SK-N-SH (cell line): ENCODE measurements at regions not wholly inside any gene's neighbourhood (a gene's known extent, or its start where the extent isn't known, plus 50 kb on each side); places are given as distances from the start of the nearest gene placed in this dataset.

Experiments
- CTCF ChIA-PET: fragments of 300-600, 350-600 bp; formaldehyde crosslinking; extraction: SDS; loops from one replicate; lab custom pipeline; 2021; lab: Yijun Ruan, JAX
- POLR2A ChIA-PET: fragments of 350-600 bp; sonication (Branson Sonifier 250); formaldehyde crosslinking; extraction: SDS; loops from one replicate; lab custom pipeline; 2020; ENCODE audit warnings: antibody characterized with exemption, inconsistent platforms; lab: Yijun Ruan, JAX
- DNase-seq: peaks from one replicate; pipeline ENCODE4 v3.0.0; 2012
- H2AFZ ChIP-seq: fragments of 200-600 bp; sonication (generic); 2 replicates; pipeline ENCODE4 v1.8.1; 2016; ENCODE audit warnings: antibody characterized with exemption, mild to moderate bottlenecking, low read depth
- H3F3A ChIP-seq: fragments of 200-600 bp; sonication (generic); replicated peaks from 2 replicates; pipeline ENCODE3; 2016; ENCODE audit warnings: antibody characterized with exemption, mild to moderate bottlenecking; ENCODE audit not compliant: insufficient read depth
- H3K27ac ChIP-seq, 2 experiments: fragments of 200-500 bp in 1 of 2; fragments of 200-600 bp in 1 of 2; sonication (Bioruptor generic) in 1 of 2; sonication (generic), shearing (Covaris generic) in 1 of 2; 2 replicates each; pipeline versions ENCODE4 v1.5.1 to v1.6.1; 2014 to 2016; ENCODE audit warnings: low read depth in 2 of 2, inconsistent platforms in 1 of 2, low read length in 1 of 2, mild to moderate bottlenecking in 1 of 2, mixed read lengths in 1 of 2
- H3K27me3 ChIP-seq: fragments of 200-600 bp; sonication (generic), shearing (Covaris generic); 2 replicates; pipeline ENCODE4 v1.6.1; 2016; ENCODE audit warnings: mixed run types; ENCODE audit not compliant: insufficient read depth
- H3K36me3 ChIP-seq, 2 experiments: fragments of 200-500 bp in 1 of 2; fragments of 200-600 bp in 1 of 2; sonication (Bioruptor generic) in 1 of 2; sonication (generic) in 1 of 2; replicated peaks in 1 of 2; 2 replicates each; pipeline versions ENCODE3 to v1.5.1; 2014 to 2016; ENCODE audit warnings: low read length in 1 of 2, mild to moderate bottlenecking in 1 of 2; ENCODE audit not compliant: insufficient read depth in 2 of 2, control insufficient read depth in 1 of 2
- H3K4me1 ChIP-seq, 2 experiments: fragments of 200-500 bp in 1 of 2; fragments of 200-600 bp in 1 of 2; sonication (Bioruptor generic) in 1 of 2; sonication (generic), shearing (Covaris generic) in 1 of 2; 2 replicates each; pipeline versions ENCODE4 v1.5.1 to v1.6.1; 2014 to 2016; ENCODE audit warnings: low read depth in 1 of 2, low read length in 1 of 2, mixed run types in 1 of 2; ENCODE audit not compliant: insufficient read depth in 2 of 2, control insufficient read depth in 1 of 2
- H3K4me2 ChIP-seq: fragments of 200-600 bp; sonication (generic), shearing (Covaris generic); 2 replicates; pipeline ENCODE4 v1.6.1; 2017; ENCODE audit warnings: mixed run types
- H3K4me3 ChIP-seq, 2 experiments: fragments of 200-500 bp in 1 of 2; fragments of 200-600 bp in 1 of 2; sonication (Bioruptor generic) in 1 of 2; sonication (generic), shearing (Covaris generic) in 1 of 2; 2 replicates each; pipeline versions ENCODE4 v1.5.1 to v1.8.1; 2014 to 2016; ENCODE audit warnings: low read depth in 2 of 2, inconsistent platforms in 1 of 2, low read length in 1 of 2, mild to moderate bottlenecking in 1 of 2, mixed read lengths in 1 of 2, moderate library complexity in 1 of 2
- H3K79me2 ChIP-seq: fragments of 200-600 bp; sonication (generic); 2 replicates; pipeline ENCODE4 v1.8.1; 2017; ENCODE audit warnings: mild to moderate bottlenecking; ENCODE audit not compliant: insufficient read depth
- H3K9ac ChIP-seq: fragments of 200-600 bp; sonication (generic); 2 replicates; pipeline ENCODE4 v1.6.1; 2017; ENCODE audit warnings: mixed run types
- H3K9me2 ChIP-seq: fragments of 200-600 bp; sonication (generic); 2 replicates; pipeline ENCODE4 v1.6.1; 2017; ENCODE audit warnings: mixed run types
- H3K9me3 ChIP-seq: fragments of 200-600 bp; sonication (generic); 2 replicates; pipeline ENCODE4 v1.6.1; 2017; ENCODE audit warnings: mixed run types, mild to moderate bottlenecking, moderate library complexity
- H4K20me1 ChIP-seq: fragments of 200-600 bp; sonication (generic); 2 replicates; pipeline ENCODE4 v1.6.1; 2017; ENCODE audit warnings: mild to moderate bottlenecking, mixed run types; ENCODE audit not compliant: insufficient read depth
- CHD2 ChIP-seq: fragments of 150-350 bp; IDR thresholded peaks from 2 replicates; pipeline ENCODE4 v1.6.1; 2018; ENCODE audit warnings: low read length; ENCODE audit not compliant: partially characterized antibody
- ELF1 ChIP-seq: IDR thresholded peaks from 2 replicates; pipeline ENCODE4 v1.4.0; 2012
- EP300 ChIP-seq, 2 experiments: IDR thresholded peaks; 2 replicates each; pipeline versions ENCODE4 v1.4.0 to v1.6.1; 2012; ENCODE audit warnings: borderline replicate concordance in 1 of 2, low read depth in 1 of 2, low read length in 1 of 2
- EZH2phosphoT487 ChIP-seq: fragments of 200-600 bp; sonication (generic); IDR thresholded peaks from 2 replicates; pipeline ENCODE4 v1.6.1; 2017; ENCODE audit warnings: low read depth, mixed run types, mild to moderate bottlenecking, antibody characterized with exemption, moderate library complexity, borderline replicate concordance
- FOXJ3 ChIP-seq: sonication (generic); formaldehyde crosslinking; IDR thresholded peaks from 2 replicates; pipeline ENCODE4 v1.5.1; 2020; ENCODE audit warnings: mild to moderate bottlenecking, missing genetic modification reagents
- FOXM1 ChIP-seq: IDR thresholded peaks from 2 replicates; pipeline ENCODE4 v1.4.0; 2012; ENCODE audit warnings: low read depth, mild to moderate bottlenecking
- GABPA ChIP-seq: IDR thresholded peaks from 2 replicates; pipeline ENCODE4 v1.4.0; 2012; ENCODE audit warnings: low read depth, mild to moderate bottlenecking
- GATA2 ChIP-seq: sonication (generic); formaldehyde crosslinking; IDR thresholded peaks from 2 replicates; pipeline ENCODE4 v1.5.0; 2020; ENCODE audit warnings: mild to moderate bottlenecking, missing genetic modification reagents
- MAX ChIP-seq: IDR thresholded peaks from 2 replicates; pipeline ENCODE4 v1.4.0; 2012; ENCODE audit warnings: low read depth
- MXI1 ChIP-seq: IDR thresholded peaks from 2 replicates; pipeline ENCODE4 v1.6.1; 2012; ENCODE audit warnings: mild to moderate bottlenecking, low read depth, low read length, improper control_type of control experiment
- NFIC ChIP-seq: IDR thresholded peaks from 2 replicates; pipeline ENCODE4 v1.4.0; 2012; ENCODE audit warnings: borderline replicate concordance
- NRF1 ChIP-seq: IDR thresholded peaks from 2 replicates; pipeline ENCODE4 v1.6.1; 2012; ENCODE audit warnings: low read depth, mild to moderate bottlenecking, low read length
- RAD21 ChIP-seq: IDR thresholded peaks from 2 replicates; pipeline ENCODE4 v1.6.1; 2012; ENCODE audit warnings: mild to moderate bottlenecking, low read length
- RCOR1 ChIP-seq: fragments of 150-350 bp; IDR thresholded peaks from 2 replicates; pipeline ENCODE4 v1.6.1; 2017; ENCODE audit warnings: antibody characterized with exemption, low read length
- RFX5 ChIP-seq: IDR thresholded peaks from 2 replicates; pipeline ENCODE4 v1.6.1; 2012; ENCODE audit warnings: mild to moderate bottlenecking, improper control_type of control experiment, low read length
- RXRA ChIP-seq: IDR thresholded peaks from 2 replicates; pipeline ENCODE4 v1.4.0; 2012; ENCODE audit warnings: low read depth, mild to moderate bottlenecking, borderline replicate concordance
- SIN3A ChIP-seq: IDR thresholded peaks from 2 replicates; pipeline ENCODE4 v1.6.1; 2012; ENCODE audit warnings: low read depth, mild to moderate bottlenecking, low read length, moderate library complexity, borderline replicate concordance
- TCF12 ChIP-seq: IDR thresholded peaks from 2 replicates; pipeline ENCODE4 v1.4.0; 2012
- WGBS: methylation state at CpG from one replicate; pipeline ENCODE4 v1.1.6; 2017; ENCODE audit warnings: low lambda C conversion rate; 5-methylcytosine and 5-hydroxymethylcytosine counted together
- TF ChIP-seq, protein P1 (sequence below): IDR thresholded peaks from 2 replicates; pipeline ENCODE4 v1.6.1; 2012; ENCODE audit warnings: mild to moderate bottlenecking, low read depth, low read length, moderate library complexity
- TF ChIP-seq, protein P2 (sequence below): IDR thresholded peaks from 2 replicates; pipeline ENCODE4 v1.4.0; 2012; ENCODE audit warnings: low read depth, borderline replicate concordance

DNA sequence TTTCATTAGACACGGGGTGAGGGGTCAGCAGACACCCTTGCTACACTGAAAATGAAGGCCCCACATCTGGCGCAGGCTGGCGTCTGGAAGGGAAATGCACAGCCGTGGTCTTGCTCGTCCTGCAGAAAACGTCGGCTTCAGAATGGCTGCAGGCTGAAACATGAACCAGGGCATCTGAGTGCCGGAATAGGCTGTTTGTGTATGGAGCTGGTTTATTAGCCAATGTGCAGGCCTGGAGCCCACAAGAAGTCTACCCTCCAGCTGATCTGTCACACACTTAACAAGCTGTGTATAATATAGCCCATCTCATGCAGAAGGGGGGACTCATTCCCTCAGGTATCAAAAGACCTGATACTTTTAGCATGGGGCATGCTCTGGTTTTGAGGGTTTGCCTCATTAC lies 153.4 kb upstream of the SOX11 start:
- H3K79me2 ChIP-seq = no peaks in the 10 kb centered on the region
- POLR2A ChIA-PET = interaction anchor here (1.3 kb wide), 2 partner anchors 9 to 153 kb away, joined by 3 to 7 read pairs; partner anchors contain the start of gene SOX11
- H3K4me2 ChIP-seq = no peak overlapping the region
- DNase-seq = peak; percentile 69
- no peak overlapping the region for H3K4me3 ChIP-seq
- WGBS = 27% methylated on average over 8 of the region's 8 CpGs
- no peaks in the 10 kb centered on the region for H3K27me3 ChIP-seq
- H3K27ac ChIP-seq = peak overlapping the region in 1 of 2 experiments; percentile 94; a peak in 2 of 4 replicates
- H3F3A ChIP-seq = no peaks in the 10 kb centered on the region
- H3K36me3 ChIP-seq = no peaks in the 10 kb centered on the region
- H3K9ac ChIP-seq = no peak overlapping the region
- peaks cover 0 to 31% of the 10 kb centered on the region in 2 experiments; a peak in 2 of 4 replicates for H3K4me1 ChIP-seq
- no peaks in the 10 kb centered on the region for H4K20me1 ChIP-seq
- peak; percentile 76 for TF ChIP-seq FOXJ3 (CRISPR knock-in tag)
- TF ChIP-seq ELF1 = no peak
- TF ChIP-seq GATA2 (CRISPR knock-in tag) = peak; percentile 65
- TF ChIP-seq GABPA = no peak
- TF ChIP-seq NRF1 = no peak
- no peak for TF ChIP-seq EZH2phosphoT487
- peak; percentile 76 for TF ChIP-seq CHD2
- TF ChIP-seq RAD21 = peak; percentile 29; the same call in 1 of the 2 replicates
- TF ChIP-seq SIN3A = no peak
- peak in 1 of 2 experiments; percentile 70; a peak in 1 of 4 replicates for TF ChIP-seq EP300 (IDR thresholded peaks at IDR 0.05; ENCODE audit: borderline replicate concordance in 1 of 2, low read depth in 1 of 2, low read length in 1 of 2)
- TF ChIP-seq MXI1 = peak; percentile 72; the same call in 1 of the 2 replicates
- no peak for TF ChIP-seq NFIC
- no peak for TF ChIP-seq FOXM1
- peak; percentile 66 for TF ChIP-seq RCOR1
- no peak overlapping the region for H2AFZ ChIP-seq
- no peaks in the 10 kb centered on the region for H3K9me2 ChIP-seq
- CTCF ChIA-PET = no interaction called here
- H3K9me3 ChIP-seq = 0 out of 2 replicates have a peak, but pooled peaks cover 11% of the 10 kb centered on the region

GRCh38 chr2:5539282-5540165 lies 152.7 kb upstream of the SOX11 start:
- no peak overlapping the region for H3K4me2 ChIP-seq
- peak overlapping the region in 1 of 2 experiments; percentile 94; a peak in 2 of 4 replicates for H3K27ac ChIP-seq
- no peaks in the 10 kb centered on the region for H3K79me2 ChIP-seq
- H3K27me3 ChIP-seq = no peaks in the 10 kb centered on the region
- CTCF ChIA-PET = no interaction called here
- POLR2A ChIA-PET = interaction anchor here (1.2 to 1.5 kb wide), 4 partner anchors 10 to 154 kb away, joined by 3 to 7 read pairs (median 3); partner anchors contain the start of gene SOX11
- no peak overlapping the region for H2AFZ ChIP-seq
- H3F3A ChIP-seq = no peaks in the 10 kb centered on the region
- no peaks in the 10 kb centered on the region for H4K20me1 ChIP-seq
- H3K4me3 ChIP-seq = no peak overlapping the region
- 43% methylated on average over 17 of the region's 18 CpGs for WGBS
- H3K9ac ChIP-seq = no peak overlapping the region
- H3K9me2 ChIP-seq = no peaks in the 10 kb centered on the region
- H3K9me3 ChIP-seq = 0 out of 2 replicates have a peak, but pooled peaks cover 11% of the 10 kb centered on the region
- no peak for DNase-seq
- H3K4me1 ChIP-seq = peaks cover 0 to 31% of the 10 kb centered on the region in 2 experiments; a peak in 2 of 4 replicates
- H3K36me3 ChIP-seq = no peaks in the 10 kb centered on the region
- no peak for TF ChIP-seq RFX5
- TF ChIP-seq MXI1 = no peak
- TF ChIP-seq GATA2 (CRISPR knock-in tag) = no peak
- no peak for TF ChIP-seq TCF12
- TF ChIP-seq RXRA = no peak
- no peak for TF ChIP-seq NFIC
- TF ChIP-seq, protein P1, sequence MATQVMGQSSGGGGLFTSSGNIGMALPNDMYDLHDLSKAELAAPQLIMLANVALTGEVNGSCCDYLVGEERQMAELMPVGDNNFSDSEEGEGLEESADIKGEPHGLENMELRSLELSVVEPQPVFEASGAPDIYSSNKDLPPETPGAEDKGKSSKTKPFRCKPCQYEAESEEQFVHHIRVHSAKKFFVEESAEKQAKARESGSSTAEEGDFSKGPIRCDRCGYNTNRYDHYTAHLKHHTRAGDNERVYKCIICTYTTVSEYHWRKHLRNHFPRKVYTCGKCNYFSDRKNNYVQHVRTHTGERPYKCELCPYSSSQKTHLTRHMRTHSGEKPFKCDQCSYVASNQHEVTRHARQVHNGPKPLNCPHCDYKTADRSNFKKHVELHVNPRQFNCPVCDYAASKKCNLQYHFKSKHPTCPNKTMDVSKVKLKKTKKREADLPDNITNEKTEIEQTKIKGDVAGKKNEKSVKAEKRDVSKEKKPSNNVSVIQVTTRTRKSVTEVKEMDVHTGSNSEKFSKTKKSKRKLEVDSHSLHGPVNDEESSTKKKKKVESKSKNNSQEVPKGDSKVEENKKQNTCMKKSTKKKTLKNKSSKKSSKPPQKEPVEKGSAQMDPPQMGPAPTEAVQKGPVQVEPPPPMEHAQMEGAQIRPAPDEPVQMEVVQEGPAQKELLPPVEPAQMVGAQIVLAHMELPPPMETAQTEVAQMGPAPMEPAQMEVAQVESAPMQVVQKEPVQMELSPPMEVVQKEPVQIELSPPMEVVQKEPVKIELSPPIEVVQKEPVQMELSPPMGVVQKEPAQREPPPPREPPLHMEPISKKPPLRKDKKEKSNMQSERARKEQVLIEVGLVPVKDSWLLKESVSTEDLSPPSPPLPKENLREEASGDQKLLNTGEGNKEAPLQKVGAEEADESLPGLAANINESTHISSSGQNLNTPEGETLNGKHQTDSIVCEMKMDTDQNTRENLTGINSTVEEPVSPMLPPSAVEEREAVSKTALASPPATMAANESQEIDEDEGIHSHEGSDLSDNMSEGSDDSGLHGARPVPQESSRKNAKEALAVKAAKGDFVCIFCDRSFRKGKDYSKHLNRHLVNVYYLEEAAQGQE = no peak
- TF ChIP-seq EP300 (IDR thresholded peaks at IDR 0.05; ENCODE audit: borderline replicate concordance in 1 of 2, low read depth in 1 of 2, low read length in 1 of 2) = no peak
- TF ChIP-seq RCOR1 = no peak
- no peak for TF ChIP-seq FOXJ3 (CRISPR knock-in tag)
- TF ChIP-seq ELF1 = no peak
- TF ChIP-seq MAX = no peak
- TF ChIP-seq, protein P2, sequence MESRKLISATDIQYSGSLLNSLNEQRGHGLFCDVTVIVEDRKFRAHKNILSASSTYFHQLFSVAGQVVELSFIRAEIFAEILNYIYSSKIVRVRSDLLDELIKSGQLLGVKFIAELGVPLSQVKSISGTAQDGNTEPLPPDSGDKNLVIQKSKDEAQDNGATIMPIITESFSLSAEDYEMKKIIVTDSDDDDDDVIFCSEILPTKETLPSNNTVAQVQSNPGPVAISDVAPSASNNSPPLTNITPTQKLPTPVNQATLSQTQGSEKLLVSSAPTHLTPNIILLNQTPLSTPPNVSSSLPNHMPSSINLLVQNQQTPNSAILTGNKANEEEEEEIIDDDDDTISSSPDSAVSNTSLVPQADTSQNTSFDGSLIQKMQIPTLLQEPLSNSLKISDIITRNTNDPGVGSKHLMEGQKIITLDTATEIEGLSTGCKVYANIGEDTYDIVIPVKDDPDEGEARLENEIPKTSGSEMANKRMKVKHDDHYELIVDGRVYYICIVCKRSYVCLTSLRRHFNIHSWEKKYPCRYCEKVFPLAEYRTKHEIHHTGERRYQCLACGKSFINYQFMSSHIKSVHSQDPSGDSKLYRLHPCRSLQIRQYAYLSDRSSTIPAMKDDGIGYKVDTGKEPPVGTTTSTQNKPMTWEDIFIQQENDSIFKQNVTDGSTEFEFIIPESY = no peak
- no peak for TF ChIP-seq CHD2
- no peak for TF ChIP-seq SIN3A
- TF ChIP-seq RAD21 = no peak
